ENCODE measurements at regions not wholly inside any gene's neighbourhood (a gene's known extent, or its start where the extent isn't known, plus 50 kb on each side); places are given as distances from the start of the nearest gene placed in this dataset.

- Histone ChIP-seq H3K4me1 (no peaks in the 10 kb centered on the region), H3K36me3 (no peaks in the 10 kb centered on the region), H3K27ac (no peak overlapping the region), H3K4me3 (no peak overlapping the region), H3K9me3 (no peaks in the 10 kb centered on the region), H3K27me3 (no peaks in the 10 kb centered on the region)
- intact Hi-C loops (cut with DNase I) = no loop called here
- no peak for TF ChIP-seq CTCF (IDR thresholded peaks at IDR 0.05)
- ATAC-seq (no peak), DNase-seq (no peak)
Observed at GRCh38 chr2:17422061-17422460, 96.2 kb downstream of the RAD51AP2 start.

- Histone ChIP-seq H3K9me3 (no peaks in the 10 kb centered on the region), H3K4me1 (no peaks in the 10 kb centered on the region), H3K4me3 (no peak overlapping the region), H3K36me3 (no peaks in the 10 kb centered on the region), H3K27me3 (no peaks in the 10 kb centered on the region), H3K27ac (no peak overlapping the region)
- DNase-seq (peak in 1 of 4 donors; percentile 36), ATAC-seq (no peak)
- no peak for TF ChIP-seq CTCF (IDR thresholded peaks at IDR 0.05)
- intact Hi-C loops (cut with DNase I) = no loop called here
Observed at GRCh38 chr2:17416884-17417391, 101.3 kb downstream of the RAD51AP2 start.

GRCh38 chr2:17413036-17413435, 105.2 kb downstream of the RAD51AP2 start:
- H3K27me3 ChIP-seq = no peaks in the 10 kb centered on the region
- no peak overlapping the region for H3K4me3 ChIP-seq
- H3K36me3 ChIP-seq = no peaks in the 10 kb centered on the region
- no peaks in the 10 kb centered on the region for H3K4me1 ChIP-seq
- no peak for DNase-seq
- intact Hi-C loops (cut with DNase I) = no loop called here
- H3K9me3 ChIP-seq = no peaks in the 10 kb centered on the region
- ATAC-seq = no peak
- TF ChIP-seq CTCF (IDR thresholded peaks at IDR 0.05) = no peak
- H3K27ac ChIP-seq = no peak overlapping the region

- Histone ChIP-seq H3K4me1 (no peaks in the 10 kb centered on the region), H3K27ac (no peak overlapping the region), H3K27me3 (no peaks in the 10 kb centered on the region), H3K4me3 (no peak overlapping the region), H3K9me3 (peaks cover 0 to 18% of the 10 kb centered on the region in 2 donors), H3K36me3 (no peaks in the 10 kb centered on the region)
- intact Hi-C loops (cut with DNase I) = no loop called here
- no peak for TF ChIP-seq CTCF (IDR thresholded peaks at IDR 0.05)
- DNase-seq (no peak), ATAC-seq (no peak)
Observed at GRCh38 chr2:17401096-17401495, 117.1 kb downstream of the RAD51AP2 start.

GRCh38 chr2:17398770-17399169, 119.5 kb downstream of the RAD51AP2 start:
- DNase-seq (no peak), ATAC-seq (no peak)
- Histone ChIP-seq H3K4me1 (no peaks in the 10 kb centered on the region), H3K9me3 (peaks cover 0 to 13% of the 10 kb centered on the region in 2 donors), H3K4me3 (no peak overlapping the region), H3K27ac (no peak overlapping the region), H3K27me3 (no peaks in the 10 kb centered on the region), H3K36me3 (no peaks in the 10 kb centered on the region)
- no peak for TF ChIP-seq CTCF (IDR thresholded peaks at IDR 0.05)
- intact Hi-C loops (cut with DNase I) = no loop called here

Data from left lung (tissue), 4 donors.